ENCODE measurements at regions not wholly inside any gene's neighbourhood (a gene's known extent, or its start where the extent isn't known, plus 50 kb on each side); places are given as distances from the start of the nearest gene placed in this dataset.

- H3K9ac ChIP-seq (replicated peaks in 1 of 4; ENCODE audit: extremely low read depth in 1 of 4, low read depth in 3 of 4, low read length in 3 of 4) = no peak overlapping the region
- no peak overlapping the region for H3K4ac ChIP-seq (replicated peaks; ENCODE audit: insufficient read length, low read depth, low read length)
- no peak overlapping the region for H2BK5ac ChIP-seq (ENCODE audit: low read depth, low read length)
- H4K91ac ChIP-seq (replicated peaks; ENCODE audit: insufficient read length, low read length) = no peak overlapping the region
- no peak overlapping the region for H3K14ac ChIP-seq (ENCODE audit: insufficient read length)
- 88% methylated on average over 3 of the region's 3 CpGs; no CpG with 5 or more reads in 1 of the 2 experiments for WGBS, 2 experiments (ENCODE audit: extremely low coverage in 1 of 2, insufficient coverage in 1 of 2, insufficient read length in 1 of 2, insufficient replicate concordance in 2 of 2, low coverage in 1 of 2, low lambda C conversion rate in 2 of 2, missing lambda C conversion rate in 1 of 2)
- H2AK5ac ChIP-seq (ENCODE audit: low read depth, low read length) = no peak overlapping the region
- H3K36me3 ChIP-seq (ENCODE audit: control insufficient read depth in 2 of 4, insufficient read depth in 4 of 4, low read length in 3 of 4) = no peaks in the 10 kb centered on the region
- POLR2A ChIA-PET (ENCODE audit: partially characterized antibody) = no interaction called here
- H3K4me2 ChIP-seq (ENCODE audit: insufficient read depth in 1 of 2, low read depth in 2 of 2, low read length in 2 of 2) = no peak overlapping the region
- H3K56ac ChIP-seq (replicated peaks; ENCODE audit: insufficient read length, low read depth, low read length) = no peak overlapping the region
- no peaks in the 10 kb centered on the region for H3K23me2 ChIP-seq (ENCODE audit: low read depth, low read length)
- H2BK15ac ChIP-seq (ENCODE audit: low read length) = no peak overlapping the region
- FAIRE-seq (no peak), DNase-seq (ENCODE audit: low read depth in 1 of 2, low spot score in 2 of 2) (no peak)
- H2BK20ac ChIP-seq (ENCODE audit: low read length) = no peak overlapping the region
- no peak overlapping the region for H4K8ac ChIP-seq (ENCODE audit: extremely low read depth, insufficient read depth, low read length)
- no peaks in the 10 kb centered on the region for H3K79me2 ChIP-seq (ENCODE audit: control insufficient read depth in 1 of 2, insufficient read depth in 2 of 2, low read length in 2 of 2)
- no peaks in the 10 kb centered on the region for H3K79me1 ChIP-seq (ENCODE audit: low read depth, low read length)
- no peaks in the 10 kb centered on the region for H3K9me3 ChIP-seq (ENCODE audit: insufficient read depth in 2 of 2, low read depth in 1 of 2, low read length in 1 of 2)
- no peaks in the 10 kb centered on the region for H4K20me1 ChIP-seq (replicated peaks in 1 of 2; ENCODE audit: control insufficient read depth in 1 of 2, insufficient read depth in 2 of 2, low read length in 2 of 2)
- no peak overlapping the region for H3K23ac ChIP-seq (ENCODE audit: insufficient read length)
- no peaks in the 10 kb centered on the region for H3K4me1 ChIP-seq (replicated peaks in 1 of 4; ENCODE audit: control insufficient read depth in 3 of 4, insufficient read depth in 4 of 4, low read length in 3 of 4)
- H2AFZ ChIP-seq (ENCODE audit: low read length) = no peak overlapping the region
- no peaks in the 10 kb centered on the region for H3K27me3 ChIP-seq (replicated peaks in 1 of 4; ENCODE audit: control insufficient read depth in 3 of 4, extremely low read depth in 1 of 4, insufficient read depth in 3 of 4, low read length in 3 of 4)
- no peak overlapping the region for H4K5ac ChIP-seq (ENCODE audit: insufficient read length, low read depth, low read length)
- H3K18ac ChIP-seq (ENCODE audit: extremely low read depth, low read length) = no peak overlapping the region
- no peak overlapping the region for H3K27ac ChIP-seq (ENCODE audit: low read depth, low read length)
- no peak overlapping the region for H2BK120ac ChIP-seq (replicated peaks; ENCODE audit: low read depth, low read length)
- no peak overlapping the region for H3K4me3 ChIP-seq (ENCODE audit: extremely low read depth in 1 of 4, insufficient read depth in 2 of 4, low read depth in 3 of 4, low read length in 4 of 4)
- H2BK12ac ChIP-seq (ENCODE audit: low read depth, low read length) = no peak overlapping the region
- CTCF ChIA-PET (ENCODE audit: partially characterized antibody) = interaction anchor here (1.0 kb wide), 1 partner anchor 16 kb away, joined by 3 read pairs; no protein-coding TSS in a partner anchor
- TF ChIP-seq EGR1 (IDR thresholded peaks at IDR 0.05; ENCODE audit: borderline replicate concordance, low read depth, low read length) = no peak
- no peak for TF ChIP-seq POLR2A (IDR thresholded peaks at IDR 0.05; ENCODE audit: control extremely low read depth in 1 of 2, low read depth in 2 of 2, low read length in 2 of 2)
- TF ChIP-seq GTF2F1 (IDR thresholded peaks at IDR 0.05; ENCODE audit: borderline replicate concordance, low read depth, low read length) = no peak
These were observed 975.1 kb downstream of the BCL11A start for GRCh38 chr2:59578349-59578748.
